ENCODE measurements at regions not wholly inside any gene's neighbourhood (a gene's known extent, or its start where the extent isn't known, plus 50 kb on each side); places are given as distances from the start of the nearest gene placed in this dataset.
"Not testable (repeated sequence)": the region's sequence is repeated elsewhere in the genome, so short reads cannot be mapped to it uniquely, and the experiment has no call there.

GRCh38 chr16:60357876-60358522 lies 1623.9 kb upstream of the GOT2 start:
- ChIA-PET CTCF (interaction anchor here (2.1 kb wide), 1 partner anchor 1543 kb away, joined by 7 read pairs; no protein-coding TSS in a partner anchor), POLR2A (interaction anchor here (0.6 kb wide), 1 partner anchor 205 kb away, joined by 3 read pairs; no protein-coding TSS in a partner anchor)
- H3K4me3 Mint-ChIP-seq (ENCODE audit: unreplicated experiment); H3K4me1 Mint-ChIP-seq (ENCODE audit: insufficient read depth, unreplicated experiment); H3K36me3 Mint-ChIP-seq (ENCODE audit: insufficient read depth, unreplicated experiment); H3K27me3 Mint-ChIP-seq (ENCODE audit: insufficient read depth, unreplicated experiment); BruUV-seq (replicated peaks); H3K9me3 Mint-ChIP-seq (ENCODE audit: unreplicated experiment); DNase-seq (ENCODE audit: unreplicated experiment); H3K27ac Mint-ChIP-seq (ENCODE audit: low read depth, unreplicated experiment); intact Hi-C loops (cut with micrococcal nuclease): not testable (repeated sequence)

GRCh38 chr16:60346256-60346655 lies 1612.1 kb upstream of the GOT2 start:
- BruUV-seq (replicated peaks): no TSS peak
- CTCF ChIA-PET: interaction anchor here (0.6 to 1.1 kb wide), 2 partner anchors 9 to 20 kb away, joined by 3 to 4 read pairs; no protein-coding TSS in a partner anchor
- no peaks in the 10 kb centered on the region for H3K36me3 Mint-ChIP-seq (ENCODE audit: insufficient read depth, unreplicated experiment)
- no peak overlapping the region for H3K27ac Mint-ChIP-seq (ENCODE audit: low read depth, unreplicated experiment)
- no peaks in the 10 kb centered on the region for H3K9me3 Mint-ChIP-seq (ENCODE audit: unreplicated experiment)
- no peaks in the 10 kb centered on the region for H3K4me1 Mint-ChIP-seq (ENCODE audit: insufficient read depth, unreplicated experiment)
- intact Hi-C loops (cut with micrococcal nuclease): no loop called here
- no peaks in the 10 kb centered on the region for H3K27me3 Mint-ChIP-seq (ENCODE audit: insufficient read depth, unreplicated experiment)
- POLR2A ChIA-PET: interaction anchor here (0.6 kb wide), 1 partner anchor 1607 kb away, joined by 3 read pairs; no protein-coding TSS in a partner anchor
- no peak for TF ChIP-seq CTCF (IDR thresholded peaks at IDR 0.05; ENCODE audit: unreplicated experiment)
- no peak for DNase-seq (ENCODE audit: unreplicated experiment)
- no peak overlapping the region for H3K4me3 Mint-ChIP-seq (ENCODE audit: unreplicated experiment)

- BruUV-seq (replicated peaks): no TSS peak
- DNase-seq (ENCODE audit: unreplicated experiment): no peak
- Mint-ChIP-seq H3K4me3 (ENCODE audit: unreplicated experiment) (no peak overlapping the region), H3K9me3 (ENCODE audit: unreplicated experiment) (no peaks in the 10 kb centered on the region), H3K27ac (ENCODE audit: low read depth, unreplicated experiment) (no peak overlapping the region), H3K4me1 (ENCODE audit: insufficient read depth, unreplicated experiment) (peaks cover 6% of the 10 kb centered on the region), H3K36me3 (ENCODE audit: insufficient read depth, unreplicated experiment) (no peaks in the 10 kb centered on the region), H3K27me3 (ENCODE audit: insufficient read depth, unreplicated experiment) (no peaks in the 10 kb centered on the region)
- CTCF ChIA-PET: no interaction called here
- intact Hi-C loops (cut with micrococcal nuclease): no loop called here
- TF ChIP-seq CTCF (IDR thresholded peaks at IDR 0.05; ENCODE audit: unreplicated experiment): no peak
- POLR2A ChIA-PET: no interaction called here
Measured at GRCh38 chr16:60337671-60338070, 1603.6 kb upstream of the GOT2 start.

- POLR2A ChIA-PET: interaction anchor here (0.9 kb wide), 1 partner anchor 30 kb away, joined by 4 read pairs; no protein-coding TSS in a partner anchor
- BruUV-seq (replicated peaks): no TSS peak
Measured at GRCh38 chr16:60331168-60331567, 1597.1 kb upstream of the GOT2 start.

More at GRCh38 chr16:60331168-60331567, 1597.1 kb upstream of the GOT2 start:
- no peaks in the 10 kb centered on the region for H3K27me3 Mint-ChIP-seq (ENCODE audit: insufficient read depth, unreplicated experiment)
- CTCF ChIA-PET: interaction anchor here (0.6 kb wide), 1 partner anchor 415 kb away, joined by 3 read pairs; no protein-coding TSS in a partner anchor
- H3K4me3 Mint-ChIP-seq (ENCODE audit: unreplicated experiment): no peak overlapping the region
- intact Hi-C loops (cut with micrococcal nuclease): no loop called here
- no peaks in the 10 kb centered on the region for H3K4me1 Mint-ChIP-seq (ENCODE audit: insufficient read depth, unreplicated experiment)
- H3K36me3 Mint-ChIP-seq (ENCODE audit: insufficient read depth, unreplicated experiment): no peaks in the 10 kb centered on the region
- no peak overlapping the region for H3K27ac Mint-ChIP-seq (ENCODE audit: low read depth, unreplicated experiment)
- DNase-seq (ENCODE audit: unreplicated experiment): no peak
- no peaks in the 10 kb centered on the region for H3K9me3 Mint-ChIP-seq (ENCODE audit: unreplicated experiment)
- TF ChIP-seq CTCF (IDR thresholded peaks at IDR 0.05; ENCODE audit: unreplicated experiment): no peak
